Daoy (cell line): ENCODE measurements at regions not wholly inside any gene's neighbourhood (a gene's known extent, or its start where the extent isn't known, plus 50 kb on each side); places are given as distances from the start of the nearest gene placed in this dataset.
A peak's percentile ranks its signal among the peaks of the same experiment; 100 is the strongest.
"Not testable (repeated sequence)": the region's sequence is repeated elsewhere in the genome, so short reads cannot be mapped to it uniquely, and the experiment has no call there.

ENCODE experiments used
- DNase-seq: peaks from one replicate; pipeline ENCODE4 v3.0.0-alpha.2; 2015; ENCODE audit warnings: low read depth

DNA sequence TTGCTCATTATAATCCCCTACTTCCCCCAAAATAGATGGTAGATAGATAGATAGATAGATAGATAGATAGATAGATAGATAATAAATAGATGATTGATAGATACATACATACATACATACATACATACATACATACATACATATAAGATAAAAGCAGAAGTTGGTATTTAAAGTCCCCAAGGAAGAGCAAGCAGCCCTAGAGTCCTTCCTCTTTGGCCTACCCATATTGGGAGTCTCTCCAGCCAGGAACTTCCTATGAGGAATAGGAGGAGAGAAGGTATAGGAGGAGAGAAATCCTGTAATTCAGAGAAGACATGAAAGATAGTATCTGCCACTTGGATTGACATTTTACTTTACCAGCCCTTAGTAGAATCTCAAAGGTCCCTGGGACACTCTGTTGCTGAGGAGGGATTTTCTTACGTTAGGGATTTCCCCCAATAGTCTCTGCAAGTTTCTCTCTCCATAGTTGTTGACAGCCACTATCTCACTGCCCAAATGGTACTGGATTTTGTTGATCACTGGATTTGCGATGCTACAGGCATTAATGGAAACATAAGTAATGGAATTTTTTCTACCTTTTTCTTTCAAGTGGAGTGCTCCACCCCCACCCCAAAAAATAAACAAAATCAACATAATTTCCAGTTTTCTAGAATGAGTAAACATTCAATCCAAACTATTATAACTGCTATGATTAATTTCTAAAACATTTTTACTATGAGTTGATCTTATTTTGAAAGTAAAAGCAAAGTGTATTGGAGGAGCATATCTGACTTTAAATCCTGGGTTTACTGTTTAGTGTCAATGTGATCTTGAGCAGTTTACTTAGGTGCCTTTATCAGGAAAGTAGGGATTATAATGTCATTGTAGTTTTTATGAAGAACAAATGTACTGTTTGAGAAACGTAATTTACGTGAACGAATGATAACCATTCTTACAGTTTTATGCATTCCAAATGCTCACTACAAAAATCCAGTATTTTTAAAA, 93.2 kb upstream of the TNFSF4 start:
- no peak for DNase-seq

DNA sequence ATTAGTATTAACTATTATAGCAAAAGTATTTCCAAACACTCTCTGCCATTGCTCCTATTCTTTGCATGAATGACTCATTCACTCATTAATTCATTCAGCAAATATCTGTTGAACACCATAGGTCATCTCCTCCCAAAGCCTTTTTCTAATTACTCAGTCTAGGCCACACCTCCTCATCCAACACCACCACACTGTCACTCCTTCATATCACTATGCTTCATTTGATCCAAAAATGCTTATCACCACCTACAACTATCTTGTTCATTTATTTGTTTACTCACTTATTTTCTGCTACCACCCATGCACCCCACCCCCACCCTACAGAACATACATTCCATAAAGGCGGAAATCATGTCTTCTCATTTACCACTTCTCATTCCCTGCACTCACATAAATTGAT, 94.4 kb upstream of the TNFSF4 start:
- DNase-seq = no peak

DNA sequence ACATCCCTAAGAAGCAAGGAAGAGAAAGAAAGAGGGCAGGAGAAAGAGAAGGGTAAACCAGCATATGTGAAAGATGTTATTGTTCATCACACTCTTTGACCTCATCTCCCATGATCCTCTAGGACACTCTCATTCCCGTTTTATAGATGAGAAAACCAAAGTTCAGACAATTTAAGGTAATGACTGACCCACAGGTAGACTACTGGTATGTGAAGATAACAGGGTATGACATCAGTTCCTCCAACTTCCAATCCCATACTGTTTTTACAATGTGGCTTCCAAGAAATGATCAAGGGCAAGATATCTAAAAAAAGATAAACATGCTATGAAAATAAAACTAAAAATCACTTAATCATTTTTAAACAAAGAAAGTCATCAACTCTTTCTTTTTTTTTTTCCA, 95.2 kb upstream of the TNFSF4 start:
- DNase-seq = no peak

DNA sequence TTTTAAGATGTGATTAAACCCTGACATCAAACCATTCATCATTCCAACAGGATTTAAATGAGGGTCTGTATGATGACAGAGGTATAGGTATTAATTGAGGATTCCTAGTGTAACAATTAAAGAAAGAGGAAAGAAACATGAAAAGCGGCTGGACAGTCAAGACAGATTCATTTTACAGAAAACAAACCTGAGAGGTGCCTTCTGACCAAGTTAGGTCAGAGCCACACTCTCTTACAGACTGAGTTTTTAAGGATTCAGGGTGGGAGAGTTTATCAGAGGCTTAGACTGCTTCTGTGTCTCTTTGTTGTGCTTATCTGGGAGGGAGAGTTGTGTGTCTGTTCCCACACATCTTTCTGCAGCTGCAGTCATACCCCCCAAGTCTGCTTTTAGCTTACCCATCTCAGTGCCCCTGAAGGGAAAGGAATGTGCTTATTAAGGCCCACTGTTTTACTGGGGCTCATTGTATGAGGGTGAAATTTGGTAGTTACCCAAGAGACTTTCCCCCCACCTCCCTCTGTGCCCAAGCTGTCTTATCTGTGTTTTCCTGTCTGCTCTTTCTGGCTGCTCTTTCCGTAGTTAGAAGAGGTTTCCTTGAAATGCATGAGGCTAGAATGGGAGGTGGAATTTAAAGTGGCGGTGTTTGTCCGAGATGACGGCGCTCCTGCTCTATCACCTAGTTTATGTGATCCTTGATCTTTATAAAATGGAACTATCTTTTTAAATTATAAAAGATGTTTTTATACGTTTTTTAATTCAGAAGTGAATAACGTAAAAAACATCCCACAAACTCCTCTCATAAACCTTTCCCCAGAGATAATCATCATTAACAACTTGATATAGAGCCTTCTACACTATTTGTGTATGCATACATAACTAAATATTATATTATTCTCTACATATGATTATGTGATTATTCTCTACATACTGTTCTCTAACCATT, 96.0 kb upstream of the TNFSF4 start:
- DNase-seq = no peak

DNA sequence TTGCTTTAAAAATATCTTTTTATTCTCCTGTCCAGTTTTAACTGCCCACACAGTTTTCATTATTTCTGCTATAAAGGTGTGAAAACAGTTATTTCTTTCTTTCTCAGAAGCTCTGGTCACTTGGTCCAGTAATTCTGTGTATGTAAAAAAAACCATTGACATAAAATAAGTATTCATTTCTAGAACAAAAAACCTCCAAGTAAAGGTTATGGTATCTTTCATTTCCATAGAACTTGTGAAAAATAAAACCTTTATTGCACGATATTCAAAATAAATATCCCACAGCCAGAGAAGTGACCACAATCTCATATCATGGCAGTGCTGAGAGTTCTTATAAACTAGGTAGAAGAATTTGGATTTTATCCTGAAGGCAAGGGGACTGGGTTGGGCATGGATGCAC, 96.9 kb upstream of the TNFSF4 start:
- no peak for DNase-seq

DNA sequence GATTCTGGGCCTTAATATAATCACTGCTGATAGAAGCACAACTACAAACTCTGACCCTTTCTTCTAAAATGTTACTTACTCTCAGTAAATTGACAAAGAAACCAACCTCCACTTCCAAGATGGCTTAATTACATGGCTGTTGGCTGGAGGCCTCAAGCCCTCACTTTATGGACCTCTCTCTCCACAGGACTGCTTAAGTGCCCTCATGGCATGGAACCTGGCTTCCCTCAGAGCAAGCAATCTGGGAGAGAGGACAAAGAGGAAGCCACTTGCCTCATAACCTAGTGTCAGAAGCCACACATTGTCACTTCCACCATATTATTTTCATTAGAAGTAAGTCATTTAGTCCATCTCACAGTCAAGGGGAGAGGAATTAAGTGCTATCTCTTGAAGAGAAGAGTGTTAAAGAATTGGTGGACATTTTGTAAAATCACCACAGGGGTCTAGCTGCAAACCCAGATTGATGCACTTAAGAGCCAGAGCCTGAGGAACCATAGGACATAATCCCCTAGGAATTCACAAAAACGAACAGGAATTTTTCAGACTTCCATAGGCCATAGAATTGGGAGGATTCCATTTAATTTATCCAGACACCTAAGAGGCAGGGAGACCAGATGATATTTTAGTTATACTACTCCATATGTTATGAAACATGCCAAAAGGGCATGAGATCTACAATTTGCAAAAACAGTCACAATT, 97.5 kb upstream of the TNFSF4 start:
- DNase-seq = no peak

DNA sequence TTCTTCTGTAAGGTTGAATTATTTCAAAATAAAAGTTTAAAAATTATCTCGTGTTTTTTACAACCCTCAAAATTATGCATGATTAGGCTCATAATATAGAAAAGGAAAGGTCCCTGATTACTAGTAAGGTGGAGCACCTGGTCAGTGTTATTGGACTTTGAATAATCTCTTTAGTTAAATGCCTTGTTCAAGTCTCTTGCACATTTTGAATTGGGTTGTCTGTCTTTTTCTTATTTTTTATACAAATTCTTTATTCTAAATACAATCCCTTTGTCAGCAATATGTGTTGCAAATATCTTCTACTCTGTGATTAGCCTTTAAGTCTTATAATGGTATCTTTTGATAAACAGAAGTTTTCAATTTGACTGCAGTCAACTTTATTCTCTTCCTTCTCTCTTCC, 100.7 kb upstream of the TNFSF4 start:
- DNase-seq = no peak

DNA sequence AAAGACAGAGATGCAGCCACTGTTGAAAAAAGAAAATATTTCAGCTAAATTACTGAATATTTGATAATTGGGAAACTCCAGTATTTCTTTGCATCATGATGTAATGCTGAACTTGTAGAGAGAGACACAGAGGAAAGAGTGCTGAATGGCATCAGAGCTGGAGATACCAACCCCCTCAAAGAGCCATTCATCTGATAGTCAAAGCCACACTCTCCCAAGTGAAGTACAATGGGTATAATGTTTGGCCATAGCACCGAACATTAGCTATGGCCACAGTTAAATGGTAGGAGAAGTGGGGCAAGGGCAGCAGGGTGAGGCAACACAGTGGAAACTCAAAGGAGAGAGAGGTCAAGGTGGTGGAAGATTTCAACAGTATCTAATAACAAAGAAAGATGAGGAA, 107.5 kb upstream of the TNFSF4 start:
- no peak for DNase-seq

DNA sequence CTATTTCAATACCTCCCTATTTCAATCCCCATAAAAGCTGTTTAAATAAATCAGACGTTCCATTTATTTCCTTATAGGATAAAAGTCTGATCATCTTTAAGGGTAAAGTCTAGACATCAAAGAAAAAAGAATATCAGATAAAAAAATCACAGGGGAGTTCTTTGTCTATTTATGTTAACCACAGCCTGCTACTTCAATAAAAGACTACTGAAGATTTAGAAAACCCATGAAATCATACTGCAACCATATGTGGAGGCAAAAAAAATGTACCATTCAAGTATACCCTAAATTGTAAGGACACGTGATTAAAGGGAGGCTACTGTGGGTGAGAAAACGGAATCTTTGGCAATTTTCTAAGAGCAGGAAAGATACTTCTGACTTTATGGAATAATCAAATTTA, 108.2 kb upstream of the TNFSF4 start:
- DNase-seq = no peak

DNA sequence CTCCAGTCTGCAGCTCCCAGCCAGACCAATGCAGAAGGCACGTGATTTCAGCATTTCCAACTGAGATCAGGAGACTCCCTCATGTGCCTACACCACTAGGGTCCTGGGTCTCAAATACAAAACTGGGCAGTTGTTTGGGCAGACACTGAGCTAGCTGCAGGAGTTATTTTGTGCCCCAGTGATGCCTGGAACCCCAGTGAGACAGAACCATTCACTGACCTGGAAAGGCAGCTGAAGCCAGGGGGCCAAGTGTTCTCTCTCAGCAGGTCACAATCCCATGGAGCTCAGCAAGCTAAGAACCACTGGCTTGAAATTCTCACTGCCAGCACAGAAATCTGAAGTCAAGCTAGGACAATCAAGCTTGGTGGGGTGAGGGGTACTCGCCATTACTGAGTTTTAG, 111.7 kb upstream of the TNFSF4 start:
- DNase-seq = no peak

DNA sequence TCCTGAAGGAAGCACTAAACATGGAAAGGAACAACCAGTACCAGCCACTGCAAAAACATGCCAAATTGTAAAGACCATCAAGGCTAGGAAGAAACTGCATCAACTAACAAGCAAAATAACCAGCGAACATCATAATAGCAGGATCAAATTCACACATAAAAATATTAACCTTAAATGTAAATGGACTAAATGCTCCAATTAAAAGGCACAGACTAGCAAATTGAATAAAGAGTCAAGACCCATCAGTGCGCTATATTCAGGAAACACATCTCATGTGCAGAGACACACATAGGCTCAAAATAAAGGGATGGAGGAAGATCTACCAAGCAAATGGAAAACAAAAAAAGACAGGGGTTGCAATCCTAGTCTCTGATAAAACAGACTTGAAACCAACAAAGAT, 117.2 kb upstream of the TNFSF4 start:
- DNase-seq = not testable (repeated sequence)

DNA sequence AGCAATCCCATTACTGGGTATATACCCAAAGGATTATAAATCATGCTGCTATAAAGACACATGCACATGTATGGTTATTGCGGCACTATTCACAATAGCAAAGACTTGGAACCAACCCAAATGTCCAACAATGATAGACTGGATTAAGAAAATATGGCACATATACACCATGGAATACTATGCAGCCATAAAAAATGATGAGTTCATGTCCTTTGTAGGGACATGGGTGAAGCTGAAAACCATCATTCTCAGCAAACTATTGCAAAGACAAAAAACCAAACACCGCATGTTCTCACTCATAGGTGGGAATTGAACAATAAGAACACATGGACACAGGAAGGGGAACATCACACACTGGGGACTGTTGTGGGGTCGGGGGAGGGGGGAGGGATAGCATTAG, 120.9 kb upstream of the TNFSF4 start:
- DNase-seq = not testable (repeated sequence)

DNA sequence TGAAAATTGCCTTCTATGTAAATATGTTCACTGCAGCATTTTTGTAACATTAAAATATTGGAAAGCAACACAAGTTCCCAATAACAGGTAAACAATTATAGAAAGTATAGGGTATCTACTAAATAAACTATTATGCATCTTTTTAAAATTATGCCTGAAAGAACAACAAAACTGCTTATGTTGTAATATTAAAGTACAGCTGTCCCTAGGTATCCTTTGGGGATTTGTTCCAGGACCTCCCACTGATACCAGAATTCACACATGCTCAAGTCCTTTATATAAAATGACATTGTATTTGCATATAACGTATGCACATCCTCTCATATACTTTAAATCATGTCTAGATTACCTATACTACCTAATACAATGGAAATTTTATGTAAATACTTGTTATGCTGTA, 121.8 kb upstream of the TNFSF4 start:
- DNase-seq = no peak

DNA sequence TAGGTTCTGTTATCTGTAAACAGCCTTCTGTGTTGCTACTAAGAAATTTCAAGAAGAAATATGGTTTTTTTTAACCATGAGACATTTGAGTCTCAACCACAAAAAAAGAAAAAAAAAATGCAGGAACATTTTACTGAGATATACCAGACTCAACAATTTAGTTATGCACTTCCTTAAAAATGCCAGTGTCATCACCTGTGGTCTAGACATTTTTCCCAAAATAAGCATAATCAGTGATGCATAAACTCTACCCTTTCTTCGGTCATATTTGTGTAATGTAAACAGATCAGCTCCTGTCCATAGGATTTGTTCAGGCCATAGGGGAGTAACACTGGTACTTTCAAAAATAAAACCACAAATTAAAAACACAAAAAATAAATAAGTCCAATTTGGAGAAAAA, 122.6 kb upstream of the TNFSF4 start:
- DNase-seq = peak; percentile 65

DNA sequence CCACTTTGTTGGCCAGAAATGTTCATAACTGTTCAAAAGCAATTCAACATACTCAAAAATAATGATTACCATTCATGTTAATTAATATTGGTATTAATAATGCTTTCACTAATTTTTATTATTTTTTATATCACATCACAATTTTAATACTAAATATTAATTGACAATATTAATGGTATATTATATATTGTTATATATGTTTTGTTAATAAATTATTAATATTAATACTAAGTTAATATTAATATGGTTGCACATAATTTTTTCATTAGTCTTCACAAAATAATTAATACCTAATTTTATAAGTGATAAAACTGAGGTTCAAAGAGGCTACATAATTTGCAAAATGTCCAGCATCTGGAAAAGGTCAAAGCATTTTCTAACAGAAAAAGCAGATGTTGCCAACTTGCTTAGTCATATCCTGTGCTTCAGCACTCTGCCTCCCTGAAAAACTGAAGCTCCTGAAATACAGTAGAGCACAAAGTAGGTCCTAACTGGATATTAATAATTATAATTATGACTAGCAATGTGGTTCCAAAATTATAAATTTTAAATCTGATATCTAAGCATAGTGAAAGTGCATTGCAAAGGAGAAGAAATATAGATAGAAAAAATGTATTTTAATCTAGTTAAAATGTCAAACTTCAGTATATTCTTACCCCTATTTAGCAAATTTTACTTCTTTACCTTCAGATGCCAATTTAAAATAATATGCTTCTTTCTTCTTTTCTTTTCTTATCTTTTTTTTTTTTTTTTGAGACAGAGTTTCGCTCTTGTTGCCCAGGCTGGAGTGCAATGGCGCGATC, 123.2 kb upstream of the TNFSF4 start:
- peak; percentile 74 for DNase-seq

DNA sequence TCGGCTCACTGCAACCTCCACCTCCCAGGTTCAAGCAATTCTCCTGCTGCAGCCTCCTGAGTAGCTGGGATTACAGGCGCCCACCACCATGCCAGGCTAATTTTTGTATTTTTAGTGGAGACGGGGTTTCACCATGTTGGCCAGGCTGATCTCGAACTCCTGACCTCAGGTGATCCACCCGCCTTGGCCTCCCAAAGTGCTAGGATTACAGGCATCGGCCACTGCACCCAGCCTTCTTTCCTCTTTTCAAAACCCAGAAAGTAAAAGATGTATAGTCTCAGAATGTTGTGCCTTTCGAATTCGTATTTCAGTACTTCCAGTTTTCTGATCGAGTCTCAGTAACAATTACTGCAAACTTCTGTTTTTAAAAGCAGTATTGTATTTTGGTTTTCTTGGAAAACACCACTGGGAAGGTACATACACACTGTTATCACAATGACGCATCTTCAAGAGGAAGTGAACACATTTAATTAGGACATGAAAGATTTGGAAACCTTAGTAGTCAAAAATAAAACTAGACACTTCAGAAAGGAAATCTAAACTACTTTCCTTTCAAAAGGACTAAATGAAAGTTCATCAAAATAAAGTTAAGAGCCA, 123.9 kb upstream of the TNFSF4 start:
- peak; percentile 32 for DNase-seq

DNA sequence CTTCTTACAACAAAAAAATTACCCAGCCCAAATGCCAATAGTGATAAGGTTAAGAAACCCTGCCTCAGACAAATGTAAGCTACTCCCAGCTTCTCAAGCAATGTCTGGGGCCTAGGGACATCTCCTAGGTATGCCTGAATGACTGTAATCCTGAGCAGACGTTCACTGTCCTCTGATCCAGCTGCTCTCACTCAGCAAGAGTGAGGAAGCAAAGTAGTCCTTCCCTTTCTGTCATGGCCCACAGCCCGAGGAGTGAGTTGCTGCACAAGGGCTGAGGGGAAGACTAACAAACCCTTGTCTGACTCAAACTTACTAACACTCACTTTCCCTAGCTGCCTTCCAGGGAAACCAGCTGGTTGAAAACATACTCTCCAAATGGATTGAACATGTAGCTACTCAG, 124.9 kb upstream of the TNFSF4 start:
- DNase-seq = peak; percentile 70

DNA sequence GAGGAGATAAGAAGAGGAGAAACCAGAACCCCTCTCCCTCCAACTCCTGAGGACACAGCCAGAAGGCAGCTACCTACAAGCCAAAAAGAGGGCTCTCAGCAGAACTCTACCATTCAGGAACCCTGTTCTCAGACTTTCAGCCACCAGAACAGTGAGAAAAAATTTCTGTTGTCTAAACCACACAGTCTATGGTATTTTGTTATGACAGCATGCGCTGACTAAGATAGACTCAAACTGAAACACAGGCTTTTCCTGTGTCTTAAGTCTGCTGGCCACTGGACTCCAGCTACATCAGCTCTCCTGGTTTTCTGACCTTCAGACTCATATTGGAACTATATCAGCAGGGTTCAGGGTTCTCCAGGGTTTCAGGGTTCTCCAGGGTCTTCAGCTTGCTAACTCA, 126.5 kb upstream of the TNFSF4 start:
- DNase-seq = peak; percentile 29

DNA sequence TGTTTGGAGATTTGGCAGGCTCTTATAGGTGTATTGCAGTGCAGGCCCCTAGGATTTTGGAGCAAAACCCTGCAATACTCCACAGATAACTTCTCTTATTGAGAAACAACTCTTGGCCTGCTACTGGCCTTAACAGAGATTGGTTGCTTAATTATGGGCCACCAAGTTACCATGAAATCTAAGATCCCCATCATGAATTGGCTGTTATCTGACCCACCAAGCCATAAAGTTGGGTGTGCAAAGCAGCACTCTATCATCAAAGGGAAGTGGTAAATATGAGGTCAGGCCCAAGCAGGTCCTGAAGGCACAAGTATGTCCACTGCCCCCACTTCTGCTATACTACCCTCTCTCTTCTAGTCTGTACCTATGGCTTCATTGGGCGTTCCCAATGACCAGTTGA, 130.0 kb upstream of the TNFSF4 start:
- DNase-seq = no peak

DNA sequence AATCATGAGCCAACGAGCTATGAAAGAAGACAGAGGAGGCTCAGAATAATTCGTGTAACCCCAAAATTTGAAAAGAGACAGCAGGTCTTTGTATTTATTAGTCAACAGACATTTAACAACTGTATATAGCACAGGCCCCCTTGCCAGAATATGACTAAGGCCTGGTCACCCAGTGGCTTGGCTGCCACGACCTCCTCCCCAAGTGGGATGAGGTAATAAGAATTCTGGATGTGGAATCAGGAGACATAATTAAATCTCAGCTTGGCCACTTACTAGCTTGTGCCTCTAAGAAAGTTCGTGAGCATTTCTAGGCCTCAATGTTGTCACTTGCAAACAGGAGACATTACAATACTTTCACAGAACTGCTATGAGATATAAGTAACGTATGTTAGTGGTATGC, 134.2 kb upstream of the TNFSF4 start:
- DNase-seq = peak; percentile 83

DNA sequence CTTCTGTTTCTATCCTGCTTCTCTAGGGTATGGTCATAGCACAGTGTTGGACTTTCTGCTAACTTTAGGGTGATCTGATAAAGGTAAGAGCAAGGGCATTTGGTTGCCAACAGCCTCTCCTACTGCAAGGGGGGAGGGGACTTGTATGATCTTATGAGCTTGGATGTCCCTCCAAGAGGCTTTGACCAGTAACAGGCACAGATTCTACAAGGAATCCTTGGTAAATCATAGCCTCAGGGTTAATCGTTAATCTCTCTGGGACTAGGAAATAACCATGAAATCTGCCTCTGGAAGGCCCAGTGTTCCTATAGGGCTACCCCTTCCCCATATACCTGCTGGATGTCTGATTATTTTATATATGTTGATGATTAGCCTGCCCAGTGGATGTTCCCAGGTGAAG, 134.8 kb upstream of the TNFSF4 start:
- DNase-seq = no peak
